NCI-H1694 treated with DMSO at 0.1 percent for 48 hours (cell line): ENCODE measurements at regions not wholly inside any gene's neighbourhood (a gene's known extent, or its start where the extent isn't known, plus 50 kb on each side); places are given as distances from the start of the nearest gene placed in this dataset.
A peak's percentile ranks its signal among the peaks of the same experiment; 100 is the strongest.

Experiments
- DNase-seq: peaks from one replicate; lab custom pipeline; 2025; lab: John Stamatoyannopoulos, UW

- DNase-seq, result no peak
Measured at GRCh38 chr1:220982686-220983085, 103.4 kb downstream of the HLX start.

DNA sequence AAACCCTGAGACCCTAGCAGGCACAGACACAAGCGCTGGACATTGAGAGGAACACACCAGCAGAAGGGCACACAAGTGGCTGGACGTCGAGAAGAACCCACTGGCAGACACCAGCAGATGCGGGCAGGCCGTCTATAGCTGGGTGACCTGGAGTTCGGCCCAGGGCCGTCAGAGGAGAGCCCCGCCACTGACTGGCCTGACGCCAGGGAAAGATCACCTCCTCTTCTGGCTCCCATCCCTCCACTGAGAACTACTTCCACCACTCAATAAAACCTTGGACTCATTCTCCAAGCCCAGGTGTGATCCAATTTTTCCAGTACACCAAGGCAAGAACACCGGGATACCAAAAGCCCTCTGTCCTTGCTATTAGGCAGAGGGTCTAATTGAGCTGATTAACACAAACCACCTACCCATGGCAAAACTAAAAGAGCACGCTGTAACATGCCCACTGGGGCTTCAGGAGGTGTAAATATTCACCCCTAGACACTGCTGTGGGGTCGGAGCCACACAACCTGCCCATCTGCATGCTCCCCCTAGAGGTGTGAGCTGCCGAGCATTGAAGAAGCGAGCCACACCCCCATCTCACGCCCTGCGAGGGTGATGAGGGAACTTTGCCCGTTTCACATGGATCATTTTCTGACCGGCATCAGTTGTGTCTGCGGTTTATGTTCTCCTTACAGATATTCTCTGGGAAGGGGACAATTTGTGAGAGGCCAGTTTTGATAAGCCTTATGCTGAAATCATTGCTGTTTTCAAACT is 104.8 kb downstream of the HLX start:
- no peak for DNase-seq

DNA sequence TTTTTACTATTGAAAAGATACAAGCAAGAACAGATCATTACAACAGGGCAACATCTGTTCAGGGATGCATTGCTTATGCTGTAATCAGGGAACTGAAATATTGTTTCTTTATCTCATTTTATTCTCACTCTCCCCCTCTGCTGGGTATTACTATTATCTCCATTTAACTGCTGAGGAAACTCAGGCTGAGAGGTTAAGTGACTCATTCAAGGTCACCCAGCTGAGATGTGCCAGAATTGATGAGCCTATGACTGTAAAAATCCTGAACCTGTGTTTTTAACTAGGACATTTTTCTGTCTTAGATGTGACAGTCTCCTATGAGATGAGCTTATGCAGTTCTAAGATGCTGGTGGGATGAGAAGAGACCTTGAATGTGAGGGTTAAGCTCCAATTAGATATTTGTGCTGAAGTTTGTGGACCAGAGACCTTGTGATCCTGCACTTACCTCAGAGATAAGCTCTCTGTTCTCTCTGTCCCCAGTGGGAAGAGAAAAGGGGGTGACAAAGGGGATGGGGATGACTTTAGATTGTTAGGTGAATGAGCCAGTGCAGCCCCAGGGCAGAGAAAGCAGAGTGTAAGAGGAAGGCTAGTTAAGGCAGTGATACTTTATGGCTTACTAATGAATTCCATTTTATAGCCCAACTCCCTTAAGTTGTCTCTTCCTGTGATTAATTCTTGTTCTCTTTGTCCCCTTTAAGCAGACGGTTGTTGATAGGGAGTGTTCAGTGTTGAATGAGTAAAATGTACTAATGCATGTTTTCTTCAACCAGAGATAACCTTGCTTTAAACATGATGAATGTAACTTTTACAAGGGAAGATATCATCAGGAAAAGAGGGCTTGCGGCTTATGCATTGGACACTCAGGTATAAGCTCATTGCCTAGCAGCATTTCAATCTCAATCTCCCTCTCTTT is 111.4 kb downstream of the HLX start:
- DNase-seq, result no peak

GRCh38 chr1:220991506-220991905 is 112.3 kb downstream of the HLX start:
- DNase-seq, result no peak

DNA sequence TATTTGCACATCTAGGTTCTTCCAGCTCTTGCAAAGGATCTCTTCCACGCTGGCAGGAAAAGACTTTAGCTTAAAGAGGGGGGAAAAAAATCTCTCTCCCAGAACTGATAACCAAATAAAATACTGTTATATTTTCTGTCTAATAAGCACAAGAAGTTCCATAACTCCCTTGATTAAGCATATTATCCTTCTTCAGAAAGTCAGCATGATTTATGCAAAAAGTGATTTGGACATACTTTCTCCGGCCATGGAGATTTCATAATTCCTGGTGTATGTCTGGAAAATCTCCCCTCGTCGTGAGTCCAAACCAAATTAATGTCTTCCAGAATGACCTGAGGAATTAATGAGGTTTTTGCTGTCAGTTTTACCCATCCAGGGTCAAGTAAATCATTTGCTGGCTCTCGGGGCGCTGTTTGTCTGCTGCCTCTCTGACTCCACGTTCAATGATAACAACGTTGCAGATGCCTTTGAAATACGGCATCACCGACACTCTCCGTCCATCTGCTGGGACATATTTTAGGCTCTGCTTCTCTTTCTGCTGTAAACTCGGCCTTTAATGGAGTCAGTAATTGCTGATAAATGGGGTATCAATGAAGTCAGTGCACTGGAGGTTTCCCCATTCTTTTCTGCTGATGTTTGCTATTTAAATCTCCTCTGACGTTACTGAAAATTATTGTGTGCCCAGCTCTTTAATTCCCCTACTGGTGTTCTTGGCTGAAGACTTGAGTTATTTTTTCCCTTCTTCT is 112.9 kb downstream of the HLX start:
- DNase-seq, result no peak

- DNase-seq, result no peak
Measured at GRCh38 chr1:220992705-220993052, 113.4 kb downstream of the HLX start.

DNA sequence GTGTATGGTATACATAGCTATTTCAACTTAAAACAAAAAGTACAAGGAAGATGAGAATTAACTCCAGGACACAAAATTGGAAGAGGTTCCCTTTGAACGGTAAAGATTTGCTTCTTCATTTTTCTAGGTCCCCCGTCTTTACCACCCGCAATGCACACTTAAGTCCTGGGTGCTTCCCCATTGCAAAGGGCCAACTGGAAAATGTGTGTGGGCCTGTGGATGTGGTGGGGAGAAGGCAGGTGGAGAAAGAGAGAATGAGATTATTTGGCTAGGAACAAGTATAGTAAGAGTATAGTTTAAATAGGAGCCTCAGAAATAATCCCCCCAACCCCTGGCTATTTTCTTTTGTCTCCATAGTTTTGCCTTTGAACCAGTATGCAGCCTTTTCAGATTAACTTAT is 115.4 kb downstream of the HLX start:
- no peak for DNase-seq

DNA sequence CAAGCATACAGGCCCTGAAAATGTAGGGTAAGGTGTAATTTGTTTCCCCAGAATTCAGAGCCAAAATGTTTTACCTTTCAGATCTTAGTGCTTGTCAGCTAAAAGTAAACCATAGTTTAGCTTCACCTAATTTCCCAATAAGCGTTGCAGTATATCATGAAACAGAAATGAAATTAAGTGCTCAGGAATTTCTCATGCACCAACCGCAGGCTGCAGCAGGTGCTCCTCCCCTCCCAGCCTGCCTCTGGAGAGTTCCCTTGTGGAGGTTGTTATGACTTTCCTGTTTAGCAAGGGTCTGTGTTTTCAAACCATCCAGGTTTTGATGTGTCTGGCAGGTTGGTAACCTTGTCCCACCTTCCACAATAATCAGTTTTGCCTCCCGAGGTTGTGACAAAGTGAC is 118.5 kb downstream of the HLX start:
- no peak for DNase-seq

- peak; percentile 56 for DNase-seq
Measured at GRCh38 chr1:220999872-221000863, 120.9 kb downstream of the HLX start.

- DNase-seq, result no peak
Measured at GRCh38 chr1:221001167-221001566, 121.9 kb downstream of the HLX start.

DNA sequence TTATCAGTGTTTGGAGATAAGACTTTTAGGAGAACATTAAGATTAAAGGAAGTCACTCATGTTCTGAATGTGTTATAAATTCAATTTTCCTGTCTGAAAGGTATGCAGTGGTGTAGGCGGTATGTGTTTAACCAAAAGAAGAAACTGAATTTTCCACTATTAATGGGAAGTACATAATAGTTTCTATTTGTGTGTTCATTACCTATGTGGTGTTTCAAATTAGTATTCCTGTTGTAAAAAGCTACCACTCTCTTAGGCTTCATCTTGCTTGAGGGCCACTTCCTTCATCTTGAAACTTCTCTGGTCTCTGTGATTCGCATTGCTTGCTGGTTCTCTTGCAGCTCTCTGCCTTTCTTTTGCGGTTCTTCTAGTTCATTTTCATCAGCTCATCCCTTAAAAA is 123.4 kb downstream of the HLX start:
- DNase-seq, result no peak

- no peak for DNase-seq
Measured at GRCh38 chr1:221011145-221011544, 131.9 kb downstream of the HLX start.

GRCh38 chr1:221012120-221012519 is 132.9 kb downstream of the HLX start:
- DNase-seq, result no peak

DNA sequence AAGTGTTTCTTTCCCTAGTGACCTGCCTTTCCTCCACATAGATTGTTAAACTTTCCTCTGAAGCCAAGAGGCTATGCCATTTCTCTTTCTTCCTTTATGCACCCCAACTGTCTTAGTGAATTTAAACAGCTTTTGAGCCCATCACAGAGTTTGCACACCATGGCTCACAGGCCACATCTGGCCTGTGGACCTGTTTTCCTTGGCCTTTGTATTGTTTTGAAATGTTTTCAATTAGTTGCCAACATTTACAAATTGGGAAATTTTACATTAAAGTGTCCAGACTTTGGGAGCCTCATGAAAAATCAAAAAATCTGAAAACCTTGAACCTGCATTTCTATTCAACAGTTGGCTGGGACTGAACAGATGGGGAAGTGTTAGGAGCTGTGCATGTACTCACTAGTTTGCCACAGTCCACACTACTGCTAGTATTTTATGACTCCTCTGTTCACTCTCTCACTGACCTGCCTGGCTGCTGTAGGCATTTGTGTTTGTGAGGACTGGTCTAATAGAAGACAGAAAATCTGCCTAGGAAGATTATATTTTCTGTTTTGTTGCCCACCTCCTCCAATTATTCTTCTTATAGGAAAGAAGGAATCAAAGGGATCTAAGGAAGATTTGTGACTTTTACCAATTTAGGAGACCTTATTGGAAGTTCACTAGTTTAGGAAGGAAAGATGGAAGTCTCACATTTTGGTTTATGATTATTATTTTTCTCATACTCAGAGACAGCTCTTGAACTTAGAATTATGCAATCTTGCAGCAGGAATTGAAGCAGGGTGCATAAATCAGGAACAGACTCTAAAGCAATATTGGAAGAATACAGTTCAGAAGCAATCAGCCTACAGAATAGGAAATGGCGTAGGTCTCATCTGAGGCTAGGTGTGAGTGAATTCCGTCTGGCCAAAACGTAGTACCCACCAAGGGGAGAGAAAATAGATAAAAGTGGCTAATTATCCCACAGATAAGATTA is 134.7 kb downstream of the HLX start:
- no peak for DNase-seq

DNA sequence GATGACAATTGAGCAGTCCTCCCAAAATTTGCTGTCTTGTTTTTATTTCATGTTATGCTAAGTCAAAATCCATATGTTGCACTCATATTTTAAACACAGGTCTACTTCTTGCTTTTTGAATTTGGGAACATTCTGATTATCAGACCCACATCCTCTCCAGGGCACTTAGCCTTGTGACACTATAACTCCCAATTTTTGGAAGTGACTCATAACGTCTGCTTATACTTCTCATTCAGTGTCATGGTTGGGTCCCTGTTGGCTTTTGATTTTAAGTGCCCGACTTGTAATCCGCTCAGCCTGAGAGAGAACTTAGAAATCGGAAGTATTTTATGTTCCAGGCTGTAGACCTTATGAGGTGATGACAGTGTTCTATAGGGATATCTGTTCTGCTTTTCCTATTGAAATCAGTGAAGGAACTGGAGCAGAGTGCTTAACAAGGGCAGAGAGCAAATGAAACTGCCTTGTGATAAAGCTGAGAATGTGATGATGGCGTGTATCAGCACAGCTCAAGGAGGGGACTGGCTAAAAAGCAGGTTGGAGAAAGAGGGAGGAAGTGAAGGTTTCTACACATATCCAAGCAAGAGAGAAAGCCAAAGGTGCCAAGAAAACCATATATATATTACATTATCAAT is 136.0 kb downstream of the HLX start:
- DNase-seq, result no peak

DNA sequence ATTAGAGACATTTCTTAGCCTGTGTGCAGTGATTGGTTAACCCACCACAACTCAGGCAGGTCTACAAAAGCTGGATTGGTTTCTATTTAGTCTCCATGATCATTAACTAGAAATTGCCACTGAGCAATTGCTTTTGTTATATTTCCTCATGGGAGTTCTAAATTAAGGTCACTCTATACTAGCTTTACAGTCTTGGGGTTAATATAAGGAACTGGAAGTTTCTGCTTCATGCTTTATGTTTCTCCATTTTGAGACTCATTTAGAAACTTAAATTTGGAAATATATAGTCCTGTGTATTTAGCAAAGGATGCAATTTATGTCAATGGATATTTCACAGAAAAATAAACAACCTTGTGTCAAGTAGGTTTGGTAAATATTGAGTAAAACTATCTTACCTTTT is 137.5 kb downstream of the HLX start:
- no peak for DNase-seq

GRCh38 chr1:221018414-221018813 is 139.2 kb downstream of the HLX start:
- no peak for DNase-seq

GRCh38 chr1:221022331-221022730 is 143.1 kb downstream of the HLX start:
- DNase-seq, result no peak

DNA sequence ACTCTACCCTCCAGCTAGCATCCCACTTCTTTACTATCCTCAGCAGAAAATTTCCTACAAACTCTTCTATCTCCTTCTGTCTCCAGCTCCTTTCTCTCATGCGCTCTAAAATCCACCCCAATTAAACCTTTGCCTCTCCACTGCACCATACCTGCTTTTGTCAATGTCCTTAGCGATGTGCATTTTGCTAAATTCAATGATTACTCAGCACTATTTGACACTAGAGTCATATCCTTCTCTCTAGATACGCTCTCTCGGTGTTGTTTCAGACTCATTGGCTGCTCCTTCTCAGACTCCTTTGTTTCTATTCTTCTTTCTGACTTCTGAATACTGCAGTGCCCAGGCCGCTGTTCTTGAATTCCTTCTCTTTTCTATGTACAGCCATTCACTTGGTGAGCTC is 144.2 kb downstream of the HLX start:
- no peak for DNase-seq

DNA sequence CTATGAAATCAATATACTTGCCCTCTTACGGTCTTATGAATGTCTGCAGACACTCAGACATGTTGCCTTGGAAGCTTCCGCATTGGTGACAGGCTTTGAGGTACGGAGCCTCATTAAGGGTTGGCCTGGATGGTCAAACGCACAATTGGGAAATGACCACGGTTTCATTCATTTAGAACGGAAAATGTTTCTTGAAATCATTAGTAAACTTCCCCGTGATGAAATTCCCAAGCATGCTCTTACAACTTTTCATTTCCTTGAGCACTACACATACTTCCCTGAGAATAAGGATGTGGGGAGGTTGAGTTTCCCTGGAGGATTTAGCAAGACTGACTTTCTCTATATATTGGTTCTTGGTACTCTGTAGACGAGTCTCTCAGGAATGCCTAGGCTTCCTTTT is 146.3 kb downstream of the HLX start:
- DNase-seq, result no peak
